Ectodermal cell (in vitro differentiated cells): ENCODE measurements at regions not wholly inside any gene's neighbourhood (a gene's known extent, or its start where the extent isn't known, plus 50 kb on each side); places are given as distances from the start of the nearest gene placed in this dataset.

Source experiments
- H3K27ac ChIP-seq: 2 replicates; pipeline ENCODE4 v1.7.0; 2013; ENCODE audit warnings: mild to moderate bottlenecking, low read depth, low read length; ENCODE audit not compliant: insufficient read depth, poor library complexity, severe bottlenecking
- H3K27me3 ChIP-seq: 2 replicates; pipeline ENCODE4 v1.7.0; 2013; ENCODE audit warnings: mild to moderate bottlenecking, low read length; ENCODE audit not compliant: insufficient read depth, control insufficient read depth, poor library complexity, severe bottlenecking
- H3K36me3 ChIP-seq: one replicate; pipeline ENCODE4 v1.7.0; 2013; ENCODE audit warnings: low read length; ENCODE audit not compliant: control insufficient read depth, insufficient read depth
- H3K4me1 ChIP-seq: one replicate; pipeline ENCODE4 v1.7.0; 2013; ENCODE audit warnings: low read length; ENCODE audit not compliant: control insufficient read depth, insufficient read depth
- H3K4me3 ChIP-seq: 2 replicates; pipeline ENCODE4 v1.7.0; 2013; ENCODE audit warnings: low read depth, low read length, control low read depth; ENCODE audit not compliant: insufficient read depth
- H3K9me3 ChIP-seq: 2 replicates; pipeline ENCODE4 v1.7.0; 2013; ENCODE audit warnings: mild to moderate bottlenecking, low read length, moderate library complexity; ENCODE audit not compliant: control insufficient read depth
- WGBS, 2 experiments: methylation state at CpG; one replicate each; pipeline ENCODE4 v1.1.7; 2013; ENCODE audit warnings: missing lambda C conversion rate in 2 of 2; 5-methylcytosine and 5-hydroxymethylcytosine counted together

GRCh38 chr13:26914148-26914547, 153.6 kb upstream of the GPR12 start:
- WGBS, 2 experiments: 50 to 67% methylated on average over 1 to 2 of the region's 3 CpGs
- Histone ChIP-seq H3K4me3 (no peak overlapping the region), H3K4me1 (no peaks in the 10 kb centered on the region)

GRCh38 chr13:26910754-26911465, 150.3 kb upstream of the GPR12 start:
- Histone ChIP-seq H3K9me3 (no peaks in the 10 kb centered on the region), H3K36me3 (no peaks in the 10 kb centered on the region), H3K4me3 (no peak overlapping the region), H3K27ac (no peak overlapping the region), H3K27me3 (no peaks in the 10 kb centered on the region), H3K4me1 (no peaks in the 10 kb centered on the region)
- WGBS, 2 experiments: 91 to 92% methylated on average over 13 of the region's 13 CpGs

More at GRCh38 chr13:26914148-26914547, 153.6 kb upstream of the GPR12 start:
- Histone ChIP-seq H3K36me3 (no peaks in the 10 kb centered on the region), H3K27ac (no peak overlapping the region), H3K9me3 (no peaks in the 10 kb centered on the region), H3K27me3 (no peaks in the 10 kb centered on the region)

GRCh38 chr13:26909477-26909876, 148.9 kb upstream of the GPR12 start:
- Histone ChIP-seq H3K36me3 (no peaks in the 10 kb centered on the region), H3K4me3 (no peak overlapping the region), H3K9me3 (no peaks in the 10 kb centered on the region), H3K27ac (no peak overlapping the region), H3K4me1 (no peaks in the 10 kb centered on the region), H3K27me3 (no peaks in the 10 kb centered on the region)
- WGBS, 2 experiments: 90 to 93% methylated on average over 6 of the region's 6 CpGs

- Histone ChIP-seq H3K36me3 (no peaks in the 10 kb centered on the region), H3K27ac (no peak overlapping the region), H3K27me3 (no peaks in the 10 kb centered on the region), H3K9me3 (no peaks in the 10 kb centered on the region), H3K4me1 (no peaks in the 10 kb centered on the region), H3K4me3 (no peak overlapping the region)
- WGBS, 2 experiments: 98 to 99% methylated on average over 3 of the region's 4 CpGs
These were observed 147.5 kb upstream of the GPR12 start for GRCh38 chr13:26908126-26908525.

- Histone ChIP-seq H3K27ac (no peak overlapping the region), H3K27me3 (peaks cover 7% of the 10 kb centered on the region), H3K36me3 (no peaks in the 10 kb centered on the region), H3K4me3 (no peak overlapping the region), H3K4me1 (peaks cover 33% of the 10 kb centered on the region), H3K9me3 (no peaks in the 10 kb centered on the region)
- WGBS, 2 experiments: 91 to 96% methylated on average over 4 to 5 of the region's 5 CpGs
These were observed 138.6 kb upstream of the GPR12 start for GRCh38 chr13:26899202-26899601.

GRCh38 chr13:26897706-26898550, 137.3 kb upstream of the GPR12 start:
- 84 to 87% methylated on average over 23 of the region's 23 CpGs for WGBS, 2 experiments
- peaks cover 7% of the 10 kb centered on the region for H3K27me3 ChIP-seq

GRCh38 chr13:26896986-26897668, 136.5 kb upstream of the GPR12 start:
- H3K27ac ChIP-seq: peak overlapping the region; percentile 64
- H3K36me3 ChIP-seq: no peaks in the 10 kb centered on the region
- peaks cover 33% of the 10 kb centered on the region for H3K4me1 ChIP-seq
- WGBS, 2 experiments: 37 to 41% methylated on average over 4 of the region's 4 CpGs
- H3K27me3 ChIP-seq: peaks cover 7% of the 10 kb centered on the region
- H3K4me3 ChIP-seq: no peak overlapping the region
- no peaks in the 10 kb centered on the region for H3K9me3 ChIP-seq

More at GRCh38 chr13:26897706-26898550, 137.3 kb upstream of the GPR12 start:
- Histone ChIP-seq H3K9me3 (no peaks in the 10 kb centered on the region), H3K4me1 (peaks cover 33% of the 10 kb centered on the region), H3K4me3 (no peak overlapping the region), H3K27ac (peak overlapping the region; percentile 64), H3K36me3 (no peaks in the 10 kb centered on the region)

GRCh38 chr13:26895808-26896466, 135.4 kb upstream of the GPR12 start:
- Histone ChIP-seq H3K27ac (no peak overlapping the region), H3K27me3 (peaks cover 7% of the 10 kb centered on the region), H3K4me1 (peaks cover 33% of the 10 kb centered on the region), H3K4me3 (no peak overlapping the region), H3K9me3 (no peaks in the 10 kb centered on the region), H3K36me3 (no peaks in the 10 kb centered on the region)
- 81 to 85% methylated on average over 15 of the region's 15 CpGs for WGBS, 2 experiments

GRCh38 chr13:26895081-26895807, 134.7 kb upstream of the GPR12 start:
- 80% methylated on average over 24 of the region's 24 CpGs for WGBS, 2 experiments
- H3K9me3 ChIP-seq: no peaks in the 10 kb centered on the region
- no peak overlapping the region for H3K4me3 ChIP-seq
- no peak overlapping the region for H3K27ac ChIP-seq
- peaks cover 7% of the 10 kb centered on the region for H3K27me3 ChIP-seq
- peaks cover 33% of the 10 kb centered on the region for H3K4me1 ChIP-seq
- H3K36me3 ChIP-seq: no peaks in the 10 kb centered on the region
